ENCODE measurements at regions not wholly inside any gene's neighbourhood (a gene's known extent, or its start where the extent isn't known, plus 50 kb on each side); places are given as distances from the start of the nearest gene placed in this dataset.
A peak's percentile ranks its signal among the peaks of the same experiment; 100 is the strongest.

GRCh38 chr14:87503711-87504110, 489.3 kb downstream of the GALC start:
- no peak for DNase-seq
- Mint-ChIP-seq H3K4me1 (ENCODE audit: low read depth, unreplicated experiment) (no peaks in the 10 kb centered on the region), H3K27ac (ENCODE audit: unreplicated experiment) (no peak overlapping the region), H3K4me3 (ENCODE audit: unreplicated experiment) (no peak overlapping the region), H3K9me3 (ENCODE audit: unreplicated experiment) (peaks cover 2% of the 10 kb centered on the region), H3K27me3 (ENCODE audit: unreplicated experiment) (peaks cover 2% of the 10 kb centered on the region), H3K36me3 (ENCODE audit: unreplicated experiment) (no peaks in the 10 kb centered on the region)
- TF ChIP-seq CTCF (IDR thresholded peaks at IDR 0.05; ENCODE audit: partially characterized antibody, unreplicated experiment), result no peak

- Mint-ChIP-seq H3K4me3 (ENCODE audit: unreplicated experiment) (no peak overlapping the region), H3K27me3 (ENCODE audit: unreplicated experiment) (peaks cover 3% of the 10 kb centered on the region), H3K4me1 (ENCODE audit: low read depth, unreplicated experiment) (peaks cover 13% of the 10 kb centered on the region), H3K9me3 (ENCODE audit: unreplicated experiment) (peaks cover 2% of the 10 kb centered on the region), H3K27ac (ENCODE audit: unreplicated experiment) (no peak overlapping the region), H3K36me3 (ENCODE audit: unreplicated experiment) (no peaks in the 10 kb centered on the region)
- DNase-seq, result no peak
- no peak for TF ChIP-seq CTCF (IDR thresholded peaks at IDR 0.05; ENCODE audit: partially characterized antibody, unreplicated experiment)
Observed at GRCh38 chr14:87497301-87497700, 495.7 kb downstream of the GALC start.

- peaks cover 3% of the 10 kb centered on the region for H3K27me3 Mint-ChIP-seq (ENCODE audit: unreplicated experiment)
- peaks cover 20% of the 10 kb centered on the region for H3K4me1 Mint-ChIP-seq (ENCODE audit: low read depth, unreplicated experiment)
- no peaks in the 10 kb centered on the region for H3K9me3 Mint-ChIP-seq (ENCODE audit: unreplicated experiment)
- TF ChIP-seq CTCF (IDR thresholded peaks at IDR 0.05; ENCODE audit: partially characterized antibody, unreplicated experiment), result no peak
- H3K4me3 Mint-ChIP-seq (ENCODE audit: unreplicated experiment), result no peak overlapping the region
- no peak for DNase-seq
- H3K27ac Mint-ChIP-seq (ENCODE audit: unreplicated experiment), result no peak overlapping the region
- H3K36me3 Mint-ChIP-seq (ENCODE audit: unreplicated experiment), result no peaks in the 10 kb centered on the region
Observed at GRCh38 chr14:87494010-87494409, 499.0 kb downstream of the GALC start.

GRCh38 chr14:87492561-87492960, 500.4 kb downstream of the GALC start:
- no peaks in the 10 kb centered on the region for H3K9me3 Mint-ChIP-seq (ENCODE audit: unreplicated experiment)
- H3K27me3 Mint-ChIP-seq (ENCODE audit: unreplicated experiment), result peaks cover 3% of the 10 kb centered on the region
- peaks cover 20% of the 10 kb centered on the region for H3K4me1 Mint-ChIP-seq (ENCODE audit: low read depth, unreplicated experiment)
- H3K27ac Mint-ChIP-seq (ENCODE audit: unreplicated experiment), result peak overlapping the region; percentile 83
- H3K4me3 Mint-ChIP-seq (ENCODE audit: unreplicated experiment), result peak overlapping the region; percentile 8
- no peak for TF ChIP-seq CTCF (IDR thresholded peaks at IDR 0.05; ENCODE audit: partially characterized antibody, unreplicated experiment)
- DNase-seq, result peak; percentile 17
- H3K36me3 Mint-ChIP-seq (ENCODE audit: unreplicated experiment), result no peaks in the 10 kb centered on the region

- peak overlapping the region; percentile 28 for H3K27ac Mint-ChIP-seq (ENCODE audit: unreplicated experiment)
- no peak for TF ChIP-seq CTCF (IDR thresholded peaks at IDR 0.05; ENCODE audit: partially characterized antibody, unreplicated experiment)
- no peak for DNase-seq
- H3K9me3 Mint-ChIP-seq (ENCODE audit: unreplicated experiment), result no peaks in the 10 kb centered on the region
- H3K4me1 Mint-ChIP-seq (ENCODE audit: low read depth, unreplicated experiment), result peaks cover 18% of the 10 kb centered on the region
- H3K4me3 Mint-ChIP-seq (ENCODE audit: unreplicated experiment), result peak overlapping the region; percentile 43
- H3K36me3 Mint-ChIP-seq (ENCODE audit: unreplicated experiment), result no peaks in the 10 kb centered on the region
- peaks cover 3% of the 10 kb centered on the region for H3K27me3 Mint-ChIP-seq (ENCODE audit: unreplicated experiment)
Observed at GRCh38 chr14:87491816-87492215, 501.2 kb downstream of the GALC start.

All from glutamatergic neuron (in vitro differentiated cells).